Omental fat pad (tissue), 3 donors: ENCODE measurements at regions not wholly inside any gene's neighbourhood (a gene's known extent, or its start where the extent isn't known, plus 50 kb on each side); places are given as distances from the start of the nearest gene placed in this dataset.

ENCODE experiments used
- ATAC-seq: fragments of 150-250 bp; one replicate; pipeline ENCODE4 v1.9.1; 2016; ENCODE audit warnings: mild to moderate bottlenecking, moderate library complexity; ENCODE audit not compliant: low FRiP score
- DNase-seq: peaks from one replicate; pipeline ENCODE4 v3.0.0-alpha.2; 2019; ENCODE audit warnings: low spot score
- CTCF ChIP-seq, 3 donors: fragments of 450-650 bp; IDR thresholded peaks; one replicate each; pipeline ENCODE4 v1.5.1; 2016 to 2017; ENCODE audit warnings: antibody characterized with exemption in 3 of 3, mild to moderate bottlenecking in 3 of 3, moderate library complexity in 2 of 3

DNA sequence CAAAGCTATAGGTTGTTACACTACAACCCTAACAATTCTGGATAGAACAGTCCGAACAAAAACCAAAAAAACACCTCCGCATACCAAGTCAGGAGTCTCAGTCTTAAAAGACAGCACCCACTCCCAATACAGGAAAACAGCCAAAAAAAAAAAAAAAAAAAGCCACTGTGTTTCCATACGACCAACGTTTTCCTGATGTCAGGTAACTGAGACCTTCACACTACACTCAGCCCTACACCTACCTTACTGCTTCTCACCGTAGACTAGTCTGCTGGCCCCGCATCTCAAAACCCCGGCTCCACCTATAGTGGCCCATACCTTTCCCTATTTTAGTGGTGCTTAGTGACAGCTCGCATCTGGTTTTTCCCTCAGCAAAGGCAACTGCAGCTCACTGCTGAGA, 339.5 kb upstream of the ADAMTS9 start:
- ATAC-seq (no peak), DNase-seq (no peak)
- TF ChIP-seq CTCF (IDR thresholded peaks at IDR 0.05): no peak

- DNase-seq: no peak
- TF ChIP-seq CTCF (IDR thresholded peaks at IDR 0.05): no peak
These were observed 338.4 kb upstream of the ADAMTS9 start for GRCh38 chr3:65026151-65026550.

GRCh38 chr3:65024148-65024547, 336.3 kb upstream of the ADAMTS9 start:
- ATAC-seq: no peak
- TF ChIP-seq CTCF (IDR thresholded peaks at IDR 0.05): no peak
- DNase-seq: no peak

More at GRCh38 chr3:65026151-65026550, 338.4 kb upstream of the ADAMTS9 start:
- no peak for ATAC-seq

DNA sequence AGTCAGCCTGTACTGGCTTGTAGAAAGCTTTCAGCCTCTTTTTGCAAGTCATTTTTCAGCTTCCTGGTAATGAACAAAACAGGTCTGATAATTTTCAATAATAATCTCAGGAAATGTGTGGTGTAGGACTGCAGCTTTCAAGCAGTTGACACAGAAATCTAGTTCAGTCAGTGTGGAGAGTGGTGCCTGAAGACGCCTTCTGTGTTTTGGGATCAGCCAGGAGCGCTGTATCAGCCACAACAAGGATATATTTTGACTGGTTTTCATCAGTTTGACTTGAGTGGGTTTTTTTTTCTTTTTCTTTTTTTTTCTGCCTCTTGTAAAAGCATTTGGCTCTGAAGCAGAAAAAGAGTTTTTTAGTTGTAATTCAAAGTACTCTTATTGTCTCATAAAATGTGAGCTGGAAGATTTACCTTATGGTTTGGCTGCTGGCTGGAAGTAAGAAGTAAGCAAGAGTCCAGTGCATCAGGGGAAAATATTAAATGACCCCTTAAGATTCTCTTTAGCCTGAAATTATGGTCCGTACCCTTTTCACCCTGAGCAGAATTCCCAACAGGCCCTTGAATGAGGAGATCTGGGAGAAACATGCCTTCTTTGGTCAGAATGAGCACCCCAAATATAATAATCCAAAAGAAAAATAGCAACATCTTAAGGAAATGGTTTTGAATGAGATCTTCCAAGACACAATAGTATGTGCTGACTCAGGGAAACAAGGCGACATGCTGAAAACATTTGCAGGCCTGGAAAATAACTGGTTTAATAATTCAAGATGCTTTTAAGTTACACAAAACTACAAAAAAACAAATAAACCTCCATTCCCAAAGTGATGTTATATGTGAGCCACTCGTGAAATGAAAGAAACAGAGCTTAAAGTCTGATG, 332.7 kb upstream of the ADAMTS9 start:
- ATAC-seq (no peak), DNase-seq (no peak)
- no peak for TF ChIP-seq CTCF (IDR thresholded peaks at IDR 0.05)

GRCh38 chr3:65019443-65020055, 331.7 kb upstream of the ADAMTS9 start:
- TF ChIP-seq CTCF (IDR thresholded peaks at IDR 0.05): no peak
- DNase-seq (no peak), ATAC-seq (no peak)

DNA sequence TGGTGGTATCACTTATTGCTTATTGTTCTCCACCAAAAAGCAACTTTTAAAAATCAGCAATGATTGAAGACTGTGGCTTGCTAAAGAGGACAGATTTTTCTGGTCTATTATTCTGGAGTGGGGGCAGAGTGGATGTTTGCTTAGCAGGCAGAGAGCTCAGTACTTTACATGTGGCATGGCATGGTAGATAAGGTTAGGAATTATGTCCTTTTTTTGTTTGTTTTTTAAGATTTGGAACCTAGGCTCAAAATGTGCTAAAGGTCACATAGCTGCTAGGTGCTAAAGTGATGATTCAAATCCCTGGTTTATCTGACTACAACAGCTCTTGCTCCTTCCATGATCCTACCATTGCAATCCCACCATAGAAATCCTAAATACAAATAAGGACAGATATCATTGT, 331.0 kb upstream of the ADAMTS9 start:
- no peak for DNase-seq
- TF ChIP-seq CTCF (IDR thresholded peaks at IDR 0.05): no peak
- ATAC-seq: no peak

DNA sequence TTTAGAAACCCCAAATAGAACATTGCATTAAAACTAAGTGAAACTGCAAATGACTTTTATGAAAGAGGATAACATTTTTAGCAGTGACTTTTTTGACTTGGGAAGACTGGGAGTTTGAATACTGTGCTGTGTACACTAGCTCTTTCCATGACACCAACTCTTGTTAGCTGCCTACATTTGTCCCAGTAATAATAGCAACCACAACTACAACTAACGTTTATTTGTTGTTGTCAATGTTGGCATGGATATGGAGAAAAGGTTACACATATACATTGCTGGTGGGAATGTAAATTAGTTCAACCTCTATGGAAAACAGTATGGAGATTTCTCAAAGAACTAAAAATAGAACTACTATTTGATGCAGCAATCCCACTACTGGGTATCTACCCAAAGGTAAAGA, 329.6 kb upstream of the ADAMTS9 start:
- no peak for DNase-seq
- no peak for TF ChIP-seq CTCF (IDR thresholded peaks at IDR 0.05)
- no peak for ATAC-seq
